Stimulated activated memory B cell treated with anti-CD40 and anti-IgM and Interleukin-4, amounts not matched to agents 10 μg/mL and 1 μg/mL and 100 μg/mL, for 72 hours (primary cell): ENCODE measurements at regions not wholly inside any gene's neighbourhood (a gene's known extent, or its start where the extent isn't known, plus 50 kb on each side); places are given as distances from the start of the nearest gene placed in this dataset.
"Not testable (repeated sequence)": the region's sequence is repeated elsewhere in the genome, so short reads cannot be mapped to it uniquely, and the experiment has no call there.

Source experiments
- ATAC-seq: fragments of 150-1000 bp; cut with Tn5 transposase; 2 replicates; pipeline ENCODE4 v1.10.0; 2021
- H3K27ac Mint-ChIP-seq: one replicate; pipeline ENCODE4 v1.8.0; 2022; ENCODE audit warnings: mild to moderate bottlenecking, mixed read lengths
- H3K27me3 Mint-ChIP-seq: one replicate; pipeline ENCODE4 v1.8.0; 2022; ENCODE audit warnings: mixed read lengths
- H3K36me3 Mint-ChIP-seq: one replicate; pipeline ENCODE4 v1.8.0; 2022; ENCODE audit warnings: mixed read lengths
- H3K4me1 Mint-ChIP-seq: one replicate; pipeline ENCODE4 v1.8.0; 2022; ENCODE audit warnings: mixed read lengths
- H3K4me3 Mint-ChIP-seq: one replicate; pipeline ENCODE4 v1.8.0; 2022; ENCODE audit warnings: mild to moderate bottlenecking, moderate library complexity, mixed read lengths
- H3K9me3 Mint-ChIP-seq: one replicate; pipeline ENCODE4 v1.8.0; 2022; ENCODE audit warnings: mixed read lengths

DNA sequence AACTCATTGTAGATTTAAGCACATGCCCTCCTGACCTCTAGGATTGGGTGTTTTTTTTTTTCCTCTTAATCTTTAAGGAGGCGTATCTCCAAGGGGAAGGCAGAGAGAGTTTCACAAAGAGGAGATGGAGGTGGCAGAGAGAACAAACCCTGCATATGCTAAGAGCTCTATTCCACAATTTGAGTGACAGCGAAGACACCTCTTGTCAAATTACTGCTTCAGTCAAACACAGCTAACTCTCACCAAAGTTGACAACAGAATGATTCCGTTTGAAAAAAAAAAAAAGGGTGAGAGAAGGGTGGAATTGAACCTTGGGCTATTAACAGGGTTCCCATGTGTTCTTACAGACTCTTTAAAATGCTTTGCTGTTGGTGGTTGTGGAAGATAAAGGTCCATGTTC, 112.6 kb downstream of the NXPE2 start:
- peaks cover 3% of the 10 kb centered on the region for H3K9me3 Mint-ChIP-seq
- ATAC-seq: no peak
- peaks cover 10% of the 10 kb centered on the region for H3K27me3 Mint-ChIP-seq
- H3K4me1 Mint-ChIP-seq: no peaks in the 10 kb centered on the region
- H3K36me3 Mint-ChIP-seq: no peaks in the 10 kb centered on the region
- H3K4me3 Mint-ChIP-seq: no peak overlapping the region
- H3K27ac Mint-ChIP-seq: no peak overlapping the region

DNA sequence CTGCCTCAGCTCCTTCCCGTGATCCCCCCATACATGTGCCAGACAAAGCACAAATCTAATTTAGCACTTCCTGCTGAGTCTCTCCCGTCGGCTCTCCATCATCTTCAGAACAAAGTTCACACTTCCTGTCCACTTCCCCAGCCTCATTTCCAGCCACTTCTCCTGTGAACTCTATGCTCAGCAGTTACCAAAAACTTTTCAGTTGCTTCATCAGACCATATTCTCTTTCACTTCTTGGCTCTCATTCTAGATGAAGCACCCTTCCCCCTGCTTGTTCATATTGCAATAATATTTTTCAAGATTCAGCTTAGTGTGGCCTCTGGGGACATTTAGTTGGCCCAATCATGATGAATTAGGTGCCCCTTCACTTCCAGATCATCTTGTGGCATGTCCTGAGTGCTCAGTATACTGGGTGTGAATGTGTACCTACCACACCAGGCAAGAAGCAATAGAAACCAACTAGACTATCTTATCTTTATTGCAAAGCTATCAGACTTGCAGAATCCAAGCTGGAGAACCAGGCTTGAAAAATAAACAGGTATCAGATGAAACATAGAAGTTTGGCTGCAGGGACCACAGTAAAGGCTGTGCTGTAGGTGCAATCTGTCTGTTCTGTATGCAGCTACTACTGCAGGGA, 115.8 kb downstream of the NXPE2 start:
- no peak overlapping the region for H3K4me3 Mint-ChIP-seq
- peaks cover 3% of the 10 kb centered on the region for H3K9me3 Mint-ChIP-seq
- H3K27me3 Mint-ChIP-seq: peaks cover 30% of the 10 kb centered on the region
- no peak for ATAC-seq
- H3K36me3 Mint-ChIP-seq: no peaks in the 10 kb centered on the region
- H3K27ac Mint-ChIP-seq: no peak overlapping the region
- H3K4me1 Mint-ChIP-seq: no peaks in the 10 kb centered on the region

DNA sequence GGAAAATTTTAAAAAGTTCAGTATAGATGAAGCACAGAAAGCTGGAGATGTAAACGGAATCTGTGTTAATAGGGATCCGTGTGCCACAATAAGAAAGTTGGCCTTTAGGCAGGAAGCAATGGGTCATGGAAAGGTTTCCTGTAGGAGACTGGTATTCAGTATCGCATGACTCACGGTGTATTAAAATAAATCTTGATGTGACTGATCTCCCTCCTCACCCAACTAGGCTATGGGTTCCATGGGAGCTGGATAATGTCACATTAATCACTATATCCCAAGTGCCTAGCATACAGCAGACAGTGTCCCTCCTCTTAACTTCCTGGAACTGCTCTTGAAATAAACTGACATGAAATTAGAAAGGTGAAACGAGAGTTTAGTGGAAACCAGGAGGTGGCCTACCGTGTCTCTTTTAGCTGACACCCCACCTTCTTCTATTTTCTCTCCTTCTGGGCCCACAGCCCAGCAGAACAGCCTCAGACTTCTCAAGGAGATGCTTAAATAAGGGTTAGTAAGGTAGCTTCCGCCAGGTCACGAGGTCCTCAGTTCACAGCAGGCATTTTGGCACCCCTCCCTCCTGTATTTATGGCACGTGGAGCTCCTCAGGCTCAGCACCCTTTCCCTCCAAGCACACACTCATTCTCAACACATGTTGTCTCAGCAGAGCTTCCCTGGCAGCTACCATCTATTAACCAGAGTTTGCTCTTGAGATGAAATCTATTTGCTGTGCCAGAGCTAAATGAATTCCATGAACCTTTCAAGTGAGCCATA, 118.8 kb downstream of the NXPE2 start:
- Mint-ChIP-seq H3K4me1 (no peaks in the 10 kb centered on the region), H3K9me3 (peaks cover 4% of the 10 kb centered on the region), H3K27me3 (peaks cover 43% of the 10 kb centered on the region), H3K4me3 (no peak overlapping the region), H3K36me3 (no peaks in the 10 kb centered on the region), H3K27ac (no peak overlapping the region)
- ATAC-seq: no peak

DNA sequence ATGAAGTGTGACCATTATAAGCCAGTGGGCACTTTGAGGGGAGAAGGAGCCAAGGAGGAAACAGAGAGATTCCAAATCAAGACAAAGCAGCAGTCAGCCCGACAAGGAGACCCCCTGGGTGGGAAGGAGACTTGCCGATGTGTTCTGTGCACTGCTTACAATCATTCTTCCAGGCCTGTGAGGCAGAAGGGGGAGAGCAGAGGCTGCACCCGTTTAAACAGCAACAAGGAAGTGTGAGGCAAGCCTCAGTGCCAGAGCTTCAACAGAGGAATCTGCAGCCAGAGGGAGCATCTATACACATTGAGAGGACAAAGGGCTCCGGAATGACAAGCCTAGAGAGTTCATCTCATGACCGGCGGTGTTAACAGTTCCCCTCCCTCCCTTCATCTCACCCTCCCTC, 121.1 kb downstream of the NXPE2 start:
- no peak for ATAC-seq
- Mint-ChIP-seq H3K27ac (no peak overlapping the region), H3K9me3 (peaks cover 9% of the 10 kb centered on the region), H3K4me3 (no peak overlapping the region), H3K27me3 (peaks cover 43% of the 10 kb centered on the region), H3K36me3 (no peaks in the 10 kb centered on the region), H3K4me1 (no peaks in the 10 kb centered on the region)

DNA sequence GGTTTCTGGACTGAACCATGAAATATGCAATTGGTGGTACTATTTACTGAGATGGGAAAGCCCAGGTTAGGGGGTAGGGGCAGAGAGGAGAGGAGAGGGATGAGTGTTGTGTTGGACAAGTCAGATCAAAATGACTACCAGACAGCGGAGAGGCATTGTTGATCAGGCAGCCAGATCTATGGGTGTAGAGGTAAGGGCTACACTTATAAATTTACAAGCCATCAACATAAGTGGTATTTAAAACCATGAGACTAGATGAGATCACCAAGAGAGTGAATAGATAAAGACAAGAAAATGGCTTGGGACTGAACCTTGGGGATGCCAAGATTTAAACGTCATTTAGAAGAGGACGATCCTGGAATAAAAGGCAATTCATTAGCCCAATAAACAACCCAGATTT, 123.4 kb downstream of the NXPE2 start:
- Mint-ChIP-seq H3K4me3 (no peak overlapping the region), H3K27ac (no peak overlapping the region), H3K4me1 (no peaks in the 10 kb centered on the region), H3K9me3 (peaks cover 9% of the 10 kb centered on the region), H3K36me3 (no peaks in the 10 kb centered on the region), H3K27me3 (peaks cover 38% of the 10 kb centered on the region)
- ATAC-seq: no peak

DNA sequence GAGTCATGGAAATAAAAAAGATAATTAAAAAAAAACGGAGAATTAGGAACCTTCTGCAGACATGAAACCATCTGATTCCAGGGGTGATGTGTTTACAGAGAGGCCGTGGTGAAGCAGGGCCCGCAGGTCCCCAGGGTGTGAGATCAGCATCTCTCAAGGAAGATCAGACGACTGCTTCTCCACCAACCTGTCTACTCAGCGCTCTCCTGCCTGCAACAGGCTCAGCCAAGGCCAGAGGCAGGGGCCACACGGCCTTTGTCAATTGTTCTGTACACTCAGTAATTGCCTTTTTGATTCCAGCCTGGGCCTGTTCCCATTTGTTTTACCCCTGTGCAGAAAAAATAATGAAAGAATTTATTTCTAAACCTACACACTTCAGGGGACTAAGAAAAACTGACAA, 124.6 kb downstream of the NXPE2 start:
- Mint-ChIP-seq H3K9me3 (peaks cover 9% of the 10 kb centered on the region), H3K4me3 (no peak overlapping the region), H3K4me1 (no peaks in the 10 kb centered on the region), H3K36me3 (no peaks in the 10 kb centered on the region), H3K27me3 (peaks cover 36% of the 10 kb centered on the region), H3K27ac (no peak overlapping the region)
- ATAC-seq: no peak

DNA sequence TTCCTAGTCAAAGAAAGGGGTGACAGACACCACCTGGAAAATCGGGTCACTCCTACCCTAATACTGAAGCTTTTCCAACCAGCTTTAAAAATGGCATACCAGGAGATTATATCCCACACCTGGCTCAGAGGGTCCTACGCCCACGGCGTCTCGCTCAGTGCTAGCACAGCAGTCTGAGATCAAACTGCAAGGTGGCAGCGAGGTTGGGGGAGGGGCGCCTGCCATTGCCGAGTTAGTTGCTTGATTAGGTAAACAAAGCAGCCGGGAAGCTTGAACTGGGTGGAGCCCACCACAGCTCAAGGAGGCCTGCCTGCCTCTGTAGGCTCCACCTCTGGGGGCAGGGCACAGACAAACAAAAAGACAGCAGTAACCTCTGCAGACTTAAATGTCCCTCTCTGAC, 127.1 kb downstream of the NXPE2 start:
- peaks cover 13% of the 10 kb centered on the region for H3K27me3 Mint-ChIP-seq
- H3K36me3 Mint-ChIP-seq, H3K27ac Mint-ChIP-seq, H3K4me3 Mint-ChIP-seq, ATAC-seq, H3K4me1 Mint-ChIP-seq, H3K9me3 Mint-ChIP-seq: not testable (repeated sequence)

DNA sequence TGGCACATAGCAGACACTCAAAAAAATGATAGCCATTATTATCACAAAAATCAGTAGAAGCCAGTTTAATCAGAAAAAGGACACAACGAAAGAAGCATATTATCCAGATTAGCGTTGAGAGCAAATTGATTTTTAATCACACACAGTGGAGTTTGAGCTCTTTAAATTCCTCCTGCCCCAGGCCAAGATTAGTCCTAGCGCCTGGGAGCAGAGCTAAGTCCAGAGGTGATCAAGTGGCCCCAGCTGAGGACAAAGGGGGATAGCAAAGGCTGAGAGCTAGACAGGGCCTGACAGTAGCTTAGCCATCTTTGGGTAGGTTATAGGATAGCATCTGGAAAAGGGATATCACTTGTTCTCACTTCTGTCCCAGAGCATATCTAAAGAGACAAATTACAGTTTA, 133.6 kb downstream of the NXPE2 start:
- H3K4me3 Mint-ChIP-seq: no peak overlapping the region
- no peaks in the 10 kb centered on the region for H3K36me3 Mint-ChIP-seq
- no peaks in the 10 kb centered on the region for H3K4me1 Mint-ChIP-seq
- no peaks in the 10 kb centered on the region for H3K27me3 Mint-ChIP-seq
- no peak for ATAC-seq
- no peaks in the 10 kb centered on the region for H3K9me3 Mint-ChIP-seq
- no peak overlapping the region for H3K27ac Mint-ChIP-seq

DNA sequence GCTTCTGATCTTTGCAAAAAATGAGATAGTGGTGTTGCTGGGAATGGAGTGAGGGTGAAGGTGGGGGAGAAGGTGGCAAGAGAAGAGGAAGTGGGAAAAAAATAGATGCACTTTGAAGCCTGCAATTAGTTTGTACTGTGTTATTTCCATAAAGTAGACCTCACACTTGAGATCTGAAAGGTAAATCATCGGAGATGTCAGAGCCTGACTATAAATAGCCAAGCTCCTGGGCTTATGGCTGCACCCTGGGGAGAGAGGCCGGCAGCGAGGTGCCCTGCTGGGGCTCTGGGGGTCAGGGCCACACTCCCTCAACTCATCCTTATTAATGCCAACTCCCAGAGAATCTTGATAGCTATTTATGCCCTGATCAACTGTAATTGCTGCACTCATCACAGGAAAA, 134.4 kb downstream of the NXPE2 start:
- Mint-ChIP-seq H3K4me3 (no peak overlapping the region), H3K4me1 (no peaks in the 10 kb centered on the region), H3K27me3 (no peaks in the 10 kb centered on the region), H3K9me3 (no peaks in the 10 kb centered on the region), H3K27ac (no peak overlapping the region), H3K36me3 (no peaks in the 10 kb centered on the region)
- no peak for ATAC-seq

DNA sequence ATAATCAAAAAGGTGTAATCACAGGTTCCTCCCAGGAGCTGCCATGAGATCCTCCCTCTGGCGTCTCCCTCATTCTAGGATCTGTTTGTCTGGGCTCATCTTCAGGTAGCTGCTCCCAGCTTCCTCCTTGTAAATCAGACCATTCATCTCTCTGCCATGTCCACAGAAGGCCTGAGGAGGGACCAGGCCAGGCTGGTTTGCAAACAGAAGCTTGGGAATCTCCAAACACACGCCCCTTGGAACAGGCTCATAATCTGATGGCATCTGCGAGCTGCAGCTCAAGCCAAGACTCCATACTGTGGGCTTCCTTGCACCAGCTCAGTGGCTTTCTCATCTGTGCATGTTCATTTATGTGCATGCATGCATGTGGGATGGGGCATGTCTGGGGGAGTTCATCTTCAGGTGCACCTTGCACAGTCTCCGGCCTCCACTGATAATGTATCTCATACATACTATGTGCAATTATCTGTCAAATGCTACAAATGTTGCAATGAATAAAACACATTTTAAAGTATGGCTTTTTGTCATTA, 134.9 kb downstream of the NXPE2 start:
- Mint-ChIP-seq H3K27ac (no peak overlapping the region), H3K36me3 (no peaks in the 10 kb centered on the region), H3K9me3 (no peaks in the 10 kb centered on the region), H3K4me3 (no peak overlapping the region), H3K4me1 (no peaks in the 10 kb centered on the region), H3K27me3 (no peaks in the 10 kb centered on the region)
- no peak for ATAC-seq

DNA sequence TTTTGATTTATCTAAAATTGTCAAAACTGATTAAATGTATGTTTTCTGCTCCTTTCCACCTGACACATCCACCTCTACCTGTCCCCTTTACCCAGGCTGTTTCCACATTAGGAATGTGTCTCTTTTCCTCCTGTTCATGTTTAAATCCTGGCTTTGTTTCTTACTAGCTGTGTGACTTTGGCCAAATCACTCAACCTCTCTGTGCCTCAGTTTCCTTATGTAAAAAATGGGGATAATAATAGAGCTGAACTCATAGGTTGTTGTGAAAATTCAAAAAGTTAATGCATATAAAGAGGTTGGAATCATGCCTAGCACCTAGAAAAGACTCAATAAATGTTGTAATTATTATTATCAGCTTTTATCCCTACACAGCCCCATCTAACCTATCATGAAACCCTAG, 136.8 kb downstream of the NXPE2 start:
- no peak overlapping the region for H3K4me3 Mint-ChIP-seq
- no peaks in the 10 kb centered on the region for H3K9me3 Mint-ChIP-seq
- no peaks in the 10 kb centered on the region for H3K36me3 Mint-ChIP-seq
- H3K4me1 Mint-ChIP-seq: no peaks in the 10 kb centered on the region
- no peaks in the 10 kb centered on the region for H3K27me3 Mint-ChIP-seq
- ATAC-seq: no peak
- H3K27ac Mint-ChIP-seq: no peak overlapping the region

DNA sequence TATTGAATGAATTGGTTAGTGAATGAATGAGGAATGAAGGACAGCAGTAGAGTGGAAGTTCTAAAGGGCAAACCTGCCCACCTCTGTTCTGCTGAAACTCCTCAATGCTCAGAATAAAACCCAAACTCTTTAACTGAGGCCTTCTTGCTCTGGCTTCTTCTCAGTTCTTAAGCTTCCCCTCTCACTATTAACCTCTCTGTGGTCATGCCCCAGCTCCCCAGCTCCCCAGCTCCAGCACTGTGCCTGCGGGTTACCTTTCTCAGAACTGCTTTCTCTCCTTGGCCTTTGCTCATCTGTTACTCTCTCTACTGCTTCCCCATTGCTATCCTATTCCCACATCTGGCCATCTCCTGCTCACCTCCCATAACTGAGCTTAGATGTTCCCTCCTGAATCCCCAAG, 137.4 kb downstream of the NXPE2 start:
- Mint-ChIP-seq H3K36me3 (no peaks in the 10 kb centered on the region), H3K9me3 (no peaks in the 10 kb centered on the region), H3K4me3 (no peak overlapping the region), H3K27me3 (no peaks in the 10 kb centered on the region), H3K4me1 (no peaks in the 10 kb centered on the region), H3K27ac (no peak overlapping the region)
- no peak for ATAC-seq

DNA sequence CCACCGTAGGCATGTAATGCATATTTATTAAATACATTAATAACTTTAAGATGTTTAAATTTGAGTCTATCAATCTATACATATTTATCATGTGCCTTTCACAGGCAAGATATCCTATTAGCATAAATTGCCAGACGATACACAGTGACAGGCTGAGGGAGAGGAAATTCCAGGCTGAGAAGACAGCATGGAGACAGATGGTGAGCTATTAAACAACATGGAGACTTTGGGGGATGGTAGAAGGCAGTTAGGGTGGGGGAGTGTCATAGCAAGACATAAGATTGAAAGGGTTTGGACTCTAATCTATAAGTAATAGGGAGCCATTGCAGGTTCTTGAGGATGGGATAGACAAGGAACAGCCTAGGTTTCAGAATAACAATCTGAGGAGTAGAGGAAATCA, 138.5 kb downstream of the NXPE2 start:
- no peak for ATAC-seq
- no peaks in the 10 kb centered on the region for H3K27me3 Mint-ChIP-seq
- no peaks in the 10 kb centered on the region for H3K36me3 Mint-ChIP-seq
- no peak overlapping the region for H3K27ac Mint-ChIP-seq
- no peak overlapping the region for H3K4me3 Mint-ChIP-seq
- no peaks in the 10 kb centered on the region for H3K9me3 Mint-ChIP-seq
- no peaks in the 10 kb centered on the region for H3K4me1 Mint-ChIP-seq

DNA sequence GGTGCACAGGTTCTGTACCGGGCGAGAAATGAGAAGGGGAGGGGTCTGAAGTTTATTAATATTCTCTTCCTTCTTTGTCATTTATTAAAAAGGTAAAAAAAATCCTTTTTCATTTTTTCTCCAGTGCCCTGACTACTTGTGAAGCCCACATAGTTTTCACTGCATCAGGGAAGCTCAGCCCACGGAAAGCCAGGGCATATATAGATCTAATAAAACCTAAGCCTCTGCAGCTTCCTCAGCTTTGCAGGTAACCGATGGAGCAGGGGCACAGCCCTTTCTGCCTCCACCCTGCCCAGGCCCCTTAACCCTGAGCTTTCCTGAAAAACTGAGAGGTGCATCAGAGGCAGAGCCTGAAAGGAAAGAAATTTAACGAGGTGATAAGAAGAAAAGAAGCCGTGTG, 140.1 kb downstream of the NXPE2 start:
- no peak overlapping the region for H3K4me3 Mint-ChIP-seq
- H3K27ac Mint-ChIP-seq: no peak overlapping the region
- no peaks in the 10 kb centered on the region for H3K4me1 Mint-ChIP-seq
- H3K9me3 Mint-ChIP-seq: peaks cover under 1% of the 10 kb centered on the region
- H3K36me3 Mint-ChIP-seq: no peaks in the 10 kb centered on the region
- no peak for ATAC-seq
- H3K27me3 Mint-ChIP-seq: no peaks in the 10 kb centered on the region

DNA sequence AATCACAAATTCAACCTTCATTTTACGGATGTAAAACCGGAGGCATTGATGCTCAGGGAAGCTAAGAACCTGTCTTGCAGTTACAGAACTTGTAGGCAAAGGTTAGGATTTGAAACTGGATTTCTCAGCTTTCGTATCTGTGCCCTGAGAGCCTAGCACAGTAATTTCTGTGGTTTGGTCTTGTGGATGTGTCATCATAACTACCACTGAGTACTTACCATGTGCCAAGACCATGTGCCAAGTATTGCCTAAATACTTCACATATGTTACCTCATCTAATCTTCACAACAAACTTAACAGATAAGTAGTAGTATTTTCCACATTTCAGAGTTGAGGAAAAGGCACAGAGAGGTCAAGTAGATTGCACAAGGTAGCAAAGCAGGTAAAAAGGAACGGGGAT, 140.7 kb downstream of the NXPE2 start:
- no peak overlapping the region for H3K27ac Mint-ChIP-seq
- no peak overlapping the region for H3K4me3 Mint-ChIP-seq
- no peaks in the 10 kb centered on the region for H3K27me3 Mint-ChIP-seq
- no peaks in the 10 kb centered on the region for H3K4me1 Mint-ChIP-seq
- no peaks in the 10 kb centered on the region for H3K36me3 Mint-ChIP-seq
- peaks cover 3% of the 10 kb centered on the region for H3K9me3 Mint-ChIP-seq
- no peak for ATAC-seq

DNA sequence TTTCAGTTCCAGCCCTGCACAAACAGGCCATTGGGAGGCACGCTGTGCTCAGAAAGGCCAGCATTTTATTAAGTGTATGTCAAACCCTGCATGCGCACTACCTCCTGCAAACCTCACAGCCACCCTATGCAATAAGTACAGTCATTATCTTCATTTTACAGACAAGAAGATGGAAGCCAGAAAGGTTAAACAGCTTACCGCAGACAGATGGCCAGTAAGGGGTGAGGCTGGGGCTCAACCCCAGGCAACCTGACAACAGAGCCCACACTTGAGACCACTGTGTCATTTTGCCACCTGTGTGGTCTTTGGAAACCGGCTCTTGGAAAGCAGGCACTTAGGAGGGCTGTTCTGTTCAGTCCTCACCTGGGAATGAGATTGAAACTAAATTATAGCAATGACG, 142.3 kb downstream of the NXPE2 start:
- Mint-ChIP-seq H3K36me3 (no peaks in the 10 kb centered on the region), H3K27me3 (no peaks in the 10 kb centered on the region), H3K27ac (no peak overlapping the region), H3K4me3 (no peak overlapping the region), H3K9me3 (peaks cover 3% of the 10 kb centered on the region), H3K4me1 (no peaks in the 10 kb centered on the region)
- ATAC-seq: no peak
